ENCODE measurements at regions not wholly inside any gene's neighbourhood (a gene's known extent, or its start where the extent isn't known, plus 50 kb on each side); places are given as distances from the start of the nearest gene placed in this dataset.

GRCh38 chr7:9680713-9681112, 1247.3 kb downstream of the NXPH1 start:
- no peak for TF ChIP-seq CTCF (IDR thresholded peaks at IDR 0.05; ENCODE audit: low read depth, low read length)
- TF ChIP-seq EZH2phosphoT487 (IDR thresholded peaks at IDR 0.05; ENCODE audit: low read depth), result no peak

Data from OCI-LY3 (cell line).